SK-N-SH treated with all-trans-retinoic acid at 6 μM for 48 hours (cell line): ENCODE measurements at regions not wholly inside any gene's neighbourhood (a gene's known extent, or its start where the extent isn't known, plus 50 kb on each side); places are given as distances from the start of the nearest gene placed in this dataset.

Source experiments
- ATAC-seq: fragments of 200-7000 bp; cut with Tn5 transposase; 3 replicates; pipeline ENCODE4 v1.9.1; 2020; ENCODE audit warnings: mild to moderate bottlenecking, moderate library complexity
- ARNTL ChIP-seq: fragments of 450-650 bp; formaldehyde crosslinking; IDR thresholded peaks from 2 replicates; pipeline ENCODE4 v1.5.0; 2020; ENCODE audit warnings: low read depth, mild to moderate bottlenecking, moderate library complexity, borderline replicate concordance
- BACH2 ChIP-seq: fragments of 250-450 bp; sonication (Bioruptor Pico); IDR thresholded peaks from 2 replicates; pipeline ENCODE4 v1.9.0; 2021; ENCODE audit warnings: mild to moderate bottlenecking, borderline replicate concordance
- CREB5 ChIP-seq: fragments of 250-450 bp; sonication (Bioruptor Pico); IDR thresholded peaks from 2 replicates; pipeline ENCODE4 v1.5.1; 2020; ENCODE audit warnings: low read depth, mild to moderate bottlenecking, moderate library complexity
- CSDC2 ChIP-seq: fragments of 250-450 bp; sonication (Bioruptor Pico); IDR thresholded peaks from 2 replicates; pipeline ENCODE4 v1.5.0; 2020; ENCODE audit warnings: mild to moderate bottlenecking, moderate library complexity
- CSRNP3 ChIP-seq: fragments of 250-450 bp; sonication (Bioruptor Pico); IDR thresholded peaks from 2 replicates; pipeline ENCODE4 v1.5.1; 2021; ENCODE audit warnings: mild to moderate bottlenecking, moderate library complexity
- ESRRG ChIP-seq: fragments of 250-450 bp; sonication (Bioruptor Pico); IDR thresholded peaks from 2 replicates; pipeline ENCODE4 v1.6.1; 2021; ENCODE audit warnings: mild to moderate bottlenecking
- GLIS3 ChIP-seq: fragments of 250-450 bp; sonication (Bioruptor Pico); IDR thresholded peaks from 2 replicates; pipeline ENCODE4 v1.5.0; 2020; ENCODE audit warnings: mild to moderate bottlenecking, moderate library complexity
- ISL1 ChIP-seq: fragments of 250-450 bp; sonication (Bioruptor Pico); IDR thresholded peaks from 2 replicates; pipeline ENCODE4 v2.1.2; 2022; ENCODE audit warnings: mild to moderate bottlenecking, moderate library complexity
- OSR1 ChIP-seq: fragments of 250-450 bp; sonication (Bioruptor Pico); IDR thresholded peaks from 2 replicates; pipeline ENCODE4 v1.8.0; 2022; ENCODE audit warnings: moderate library complexity, mild to moderate bottlenecking, inconsistent platforms
- PATZ1 ChIP-seq: fragments of 250-450 bp; sonication (Bioruptor Pico); IDR thresholded peaks from 2 replicates; pipeline ENCODE4 v1.8.0; 2020; ENCODE audit warnings: mild to moderate bottlenecking, moderate library complexity, borderline replicate concordance
- PPARA ChIP-seq: fragments of 250-450 bp; sonication (Bioruptor Pico); IDR thresholded peaks from 2 replicates; pipeline ENCODE4 v1.5.0; 2020; ENCODE audit warnings: mild to moderate bottlenecking, borderline replicate concordance
- RARB ChIP-seq: fragments of 250-450 bp; sonication (Bioruptor Pico); IDR thresholded peaks from 2 replicates; pipeline ENCODE4 v1.8.0; 2021; ENCODE audit warnings: mild to moderate bottlenecking, moderate library complexity
- SNAI2 ChIP-seq: fragments of 250-450 bp; sonication (Bioruptor Pico); IDR thresholded peaks from 2 replicates; pipeline ENCODE4 v1.5.0; 2020; ENCODE audit warnings: mild to moderate bottlenecking, moderate library complexity
- TCF4 ChIP-seq: fragments of 250-450 bp; sonication (Bioruptor Pico); IDR thresholded peaks from 2 replicates; pipeline ENCODE4 v1.8.0; 2021; ENCODE audit warnings: mild to moderate bottlenecking, moderate library complexity, borderline replicate concordance
- TOX ChIP-seq: fragments of 250-450 bp; sonication (Bioruptor Pico); IDR thresholded peaks from 2 replicates; pipeline ENCODE4 v1.8.0; 2021; ENCODE audit warnings: mild to moderate bottlenecking, moderate library complexity, borderline replicate concordance
- ZC3H10 ChIP-seq: fragments of 250-450 bp; sonication (Bioruptor Pico); IDR thresholded peaks from 2 replicates; pipeline ENCODE4 v1.5.1; 2021; ENCODE audit warnings: mild to moderate bottlenecking, moderate library complexity
- ZFP3 ChIP-seq: fragments of 250-450 bp; sonication (Bioruptor Pico); IDR thresholded peaks from 2 replicates; pipeline ENCODE4 v1.5.0; 2020; ENCODE audit warnings: mild to moderate bottlenecking, moderate library complexity
- ZFP30 ChIP-seq: fragments of 450-650 bp; formaldehyde crosslinking; IDR thresholded peaks from 2 replicates; pipeline ENCODE4 v1.5.0; 2022; ENCODE audit warnings: mild to moderate bottlenecking, moderate library complexity
- ZNF565 ChIP-seq: fragments of 450-650 bp; formaldehyde crosslinking; conservative IDR thresholded peaks from 2 replicates; pipeline ENCODE4 v1.5.0; 2020; ENCODE audit warnings: low read depth, mild to moderate bottlenecking, moderate library complexity
- ZNF70 ChIP-seq: fragments of 450-650 bp; formaldehyde crosslinking; IDR thresholded peaks from 2 replicates; pipeline ENCODE4 v1.5.0; 2020; ENCODE audit warnings: mild to moderate bottlenecking, moderate library complexity
- ZNF8 ChIP-seq: fragments of 450-650 bp; formaldehyde crosslinking; IDR thresholded peaks from 2 replicates; pipeline ENCODE4 v1.5.0; 2020; ENCODE audit warnings: mild to moderate bottlenecking, moderate library complexity
- TF ChIP-seq, protein P1 (sequence below): fragments of 250-450 bp; sonication (Bioruptor Pico); IDR thresholded peaks from 2 replicates; pipeline ENCODE4 v1.8.0; 2021; ENCODE audit warnings: low read depth, mild to moderate bottlenecking, moderate library complexity, borderline replicate concordance
- TF ChIP-seq, protein P2 (sequence below): fragments of 250-450 bp; sonication (Bioruptor Pico); IDR thresholded peaks from 2 replicates; pipeline ENCODE4 v1.5.0; 2020; ENCODE audit warnings: mild to moderate bottlenecking, moderate library complexity

GRCh38 chr2:118536306-118536705 lies 311.1 kb downstream of the EN1 start:
- no peak for ATAC-seq

DNA sequence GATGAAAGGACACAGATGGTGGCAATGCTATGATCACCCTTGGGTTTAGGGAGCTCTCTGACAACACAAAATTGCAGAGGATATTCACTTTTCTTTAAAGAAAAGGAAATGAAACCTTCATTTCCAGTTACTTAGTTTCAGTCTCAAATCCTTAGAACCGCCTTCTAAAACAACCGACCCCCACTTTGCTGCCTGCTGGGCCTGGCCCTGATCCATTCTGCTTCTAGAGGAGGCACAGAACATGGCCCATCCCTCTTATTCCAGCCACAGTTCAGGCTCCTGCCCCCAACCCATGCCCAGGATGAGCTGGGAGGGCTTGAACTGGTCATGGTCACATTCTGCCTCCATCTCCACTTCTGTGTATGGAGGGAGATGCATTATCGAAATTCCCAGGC lies 311.6 kb downstream of the EN1 start:
- no peak for ATAC-seq
- TF ChIP-seq ZNF565, result no peak
- TF ChIP-seq, protein P1, sequence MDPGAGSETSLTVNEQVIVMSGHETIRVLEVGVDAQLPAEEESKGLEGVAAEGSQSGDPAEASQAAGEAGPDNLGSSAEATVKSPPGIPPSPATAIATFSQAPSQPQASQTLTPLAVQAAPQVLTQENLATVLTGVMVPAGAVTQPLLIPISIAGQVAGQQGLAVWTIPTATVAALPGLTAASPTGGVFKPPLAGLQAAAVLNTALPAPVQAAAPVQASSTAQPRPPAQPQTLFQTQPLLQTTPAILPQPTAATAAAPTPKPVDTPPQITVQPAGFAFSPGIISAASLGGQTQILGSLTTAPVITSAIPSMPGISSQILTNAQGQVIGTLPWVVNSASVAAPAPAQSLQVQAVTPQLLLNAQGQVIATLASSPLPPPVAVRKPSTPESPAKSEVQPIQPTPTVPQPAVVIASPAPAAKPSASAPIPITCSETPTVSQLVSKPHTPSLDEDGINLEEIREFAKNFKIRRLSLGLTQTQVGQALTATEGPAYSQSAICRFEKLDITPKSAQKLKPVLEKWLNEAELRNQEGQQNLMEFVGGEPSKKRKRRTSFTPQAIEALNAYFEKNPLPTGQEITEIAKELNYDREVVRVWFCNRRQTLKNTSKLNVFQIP (CRISPR knock-in tag), result no peak
- TF ChIP-seq SNAI2 (CRISPR knock-in tag), result no peak
- TF ChIP-seq ISL1 (CRISPR knock-in tag), result no peak
- no peak for TF ChIP-seq ZFP30 (CRISPR knock-in tag)
- no peak for TF ChIP-seq ESRRG (CRISPR knock-in tag)
- no peak for TF ChIP-seq TCF4 (CRISPR knock-in tag)
- no peak for TF ChIP-seq GLIS3 (CRISPR knock-in tag)
- no peak for TF ChIP-seq CREB5 (CRISPR knock-in tag)
- no peak for TF ChIP-seq ZC3H10 (CRISPR knock-in tag)
- no peak for TF ChIP-seq TOX (CRISPR knock-in tag)
- TF ChIP-seq ZNF8 (CRISPR knock-in tag), result no peak
- no peak for TF ChIP-seq ZFP3
- TF ChIP-seq CSRNP3 (CRISPR knock-in tag), result no peak
- no peak for TF ChIP-seq OSR1 (CRISPR knock-in tag)
- TF ChIP-seq ARNTL (CRISPR knock-in tag), result no peak
- TF ChIP-seq CSDC2 (CRISPR knock-in tag), result no peak
- no peak for TF ChIP-seq RARB (CRISPR knock-in tag)
- no peak for TF ChIP-seq BACH2 (CRISPR knock-in tag)
- no peak for TF ChIP-seq PATZ1 (CRISPR knock-in tag)
- TF ChIP-seq, all 23 proteins: peak for 0

More at GRCh38 chr2:118536306-118536705, 311.1 kb downstream of the EN1 start:
- TF ChIP-seq BACH2 (CRISPR knock-in tag) (no peak), ZFP30 (CRISPR knock-in tag) (no peak), RARB (CRISPR knock-in tag) (no peak), ISL1 (CRISPR knock-in tag) (no peak), PPARA (no peak), ZNF8 (CRISPR knock-in tag) (no peak), TOX (CRISPR knock-in tag) (no peak), CREB5 (CRISPR knock-in tag) (no peak), ZNF70 (CRISPR knock-in tag) (no peak), ZNF565 (no peak), ARNTL (CRISPR knock-in tag) (no peak), TCF4 (CRISPR knock-in tag) (no peak), OSR1 (CRISPR knock-in tag) (no peak), ZFP3 (no peak), ESRRG (CRISPR knock-in tag) (no peak), GLIS3 (CRISPR knock-in tag) (no peak)
- TF ChIP-seq, protein P2, sequence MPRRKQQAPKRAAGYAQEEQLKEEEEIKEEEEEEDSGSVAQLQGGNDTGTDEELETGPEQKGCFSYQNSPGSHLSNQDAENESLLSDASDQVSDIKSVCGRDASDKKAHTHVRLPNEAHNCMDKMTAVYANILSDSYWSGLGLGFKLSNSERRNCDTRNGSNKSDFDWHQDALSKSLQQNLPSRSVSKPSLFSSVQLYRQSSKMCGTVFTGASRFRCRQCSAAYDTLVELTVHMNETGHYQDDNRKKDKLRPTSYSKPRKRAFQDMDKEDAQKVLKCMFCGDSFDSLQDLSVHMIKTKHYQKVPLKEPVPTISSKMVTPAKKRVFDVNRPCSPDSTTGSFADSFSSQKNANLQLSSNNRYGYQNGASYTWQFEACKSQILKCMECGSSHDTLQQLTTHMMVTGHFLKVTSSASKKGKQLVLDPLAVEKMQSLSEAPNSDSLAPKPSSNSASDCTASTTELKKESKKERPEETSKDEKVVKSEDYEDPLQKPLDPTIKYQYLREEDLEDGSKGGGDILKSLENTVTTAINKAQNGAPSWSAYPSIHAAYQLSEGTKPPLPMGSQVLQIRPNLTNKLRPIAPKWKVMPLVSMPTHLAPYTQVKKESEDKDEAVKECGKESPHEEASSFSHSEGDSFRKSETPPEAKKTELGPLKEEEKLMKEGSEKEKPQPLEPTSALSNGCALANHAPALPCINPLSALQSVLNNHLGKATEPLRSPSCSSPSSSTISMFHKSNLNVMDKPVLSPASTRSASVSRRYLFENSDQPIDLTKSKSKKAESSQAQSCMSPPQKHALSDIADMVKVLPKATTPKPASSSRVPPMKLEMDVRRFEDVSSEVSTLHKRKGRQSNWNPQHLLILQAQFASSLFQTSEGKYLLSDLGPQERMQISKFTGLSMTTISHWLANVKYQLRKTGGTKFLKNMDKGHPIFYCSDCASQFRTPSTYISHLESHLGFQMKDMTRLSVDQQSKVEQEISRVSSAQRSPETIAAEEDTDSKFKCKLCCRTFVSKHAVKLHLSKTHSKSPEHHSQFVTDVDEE, result no peak
- TF ChIP-seq, protein P1 (CRISPR knock-in tag), result no peak
